HepG2 (cell line): ENCODE measurements at regions not wholly inside any gene's neighbourhood (a gene's known extent, or its start where the extent isn't known, plus 50 kb on each side); places are given as distances from the start of the nearest gene placed in this dataset.

Experiments used
- ATAC-seq: fragments of 200-7000 bp; cut with Tn5 transposase; 3 replicates; pipeline ENCODE4 v1.9.1; 2020; ENCODE audit warnings: mild to moderate bottlenecking, moderate library complexity
- BruUV-seq: library from RNA; stranded (reverse); fragments of 400-500 nt; replicated peaks from 2 replicates; lab custom pipeline; 2021; lab: Mats Ljungman, UMichigan
- CTCF ChIA-PET: fragments of 300-600 bp; formaldehyde crosslinking; extraction: SDS; loops from one replicate; lab custom pipeline; 2021; ENCODE audit warnings: low total read pairs, inconsistent platforms, low intra/inter-chr PET ratio; lab: Yijun Ruan, JAX
- POLR2A ChIA-PET: fragments of 350-600 bp; sonication (Branson Sonifier 250); formaldehyde crosslinking; loops from one replicate; lab custom pipeline; 2020; ENCODE audit warnings: antibody characterized with exemption, inconsistent platforms; lab: Yijun Ruan, JAX
- DNase-seq: peaks from one replicate; pipeline ENCODE4 v3.0.0-alpha.2; 2015; ENCODE audit warnings: low spot score
- FAIRE-seq: peaks from 3 replicates; lab custom pipeline; 2011; peaks lifted over from hg19 to GRCh38; lab: Jason Lieb, UNC
- H2AFZ ChIP-seq: one replicate; pipeline ENCODE4 v1.6.1; 2011; ENCODE audit warnings: low read length, inconsistent platforms
- H3K27ac ChIP-seq: fragments of 300-600 bp; 3 replicates; pipeline ENCODE4 v1.8.0; 2011; ENCODE audit warnings: mixed run types, mild to moderate bottlenecking, mixed read lengths, low read length, inconsistent platforms; ENCODE audit not compliant: insufficient read depth; ENCODE audit errors: extremely low read length
- H3K27me3 ChIP-seq, 2 experiments: fragments of 200-600 bp in 1 of 2; 2 replicates in 1 of 2; 3 replicates in 1 of 2; pipeline versions ENCODE4 v1.6.0 to v1.8.0; 2011; ENCODE audit warnings: low read length in 2 of 2, mild to moderate bottlenecking in 2 of 2, moderate library complexity in 2 of 2, inconsistent platforms in 1 of 2; ENCODE audit not compliant: insufficient read depth in 2 of 2, control insufficient read depth in 1 of 2
- H3K36me3 ChIP-seq, 2 experiments: fragments of 200-600 bp in 1 of 2; replicated peaks in 1 of 2; 2 replicates in 1 of 2; 3 replicates in 1 of 2; pipeline versions ENCODE4 v1.5.1 to v1.8.0; 2011; ENCODE audit warnings: low read length in 2 of 2, inconsistent platforms in 1 of 2; ENCODE audit not compliant: insufficient read depth in 2 of 2, control insufficient read depth in 1 of 2
- H3K4me1 ChIP-seq: 2 replicates; pipeline ENCODE4 v1.5.1; 2012; ENCODE audit warnings: low read length, inconsistent platforms; ENCODE audit not compliant: insufficient read depth
- H3K4me2 ChIP-seq: 2 replicates; pipeline ENCODE4 v1.6.0; 2011; ENCODE audit warnings: low read depth, low read length, inconsistent platforms
- H3K4me3 ChIP-seq, 3 experiments: fragments of 200-600 bp in 1 of 3; sonication (generic), shearing (Covaris generic) in 1 of 3; replicated peaks in 1 of 3; 2 replicates each; pipeline ENCODE4 v1.5.1; 2011 to 2016; ENCODE audit warnings: low read length in 3 of 3, inconsistent platforms in 2 of 3, low read depth in 2 of 3, mild to moderate bottlenecking in 2 of 3, control low read depth in 1 of 3, mixed read lengths in 1 of 3; ENCODE audit not compliant: insufficient read depth in 1 of 3
- H3K79me2 ChIP-seq: one replicate; pipeline ENCODE4 v1.6.1; 2011; ENCODE audit warnings: low read length, inconsistent platforms; ENCODE audit not compliant: insufficient read depth
- H3K9ac ChIP-seq: 2 replicates; pipeline ENCODE4 v1.6.0; 2011; ENCODE audit warnings: mild to moderate bottlenecking, low read depth, low read length, inconsistent platforms; ENCODE audit not compliant: insufficient read depth
- H3K9me3 ChIP-seq: 2 replicates; pipeline ENCODE4 v1.5.1; 2012; ENCODE audit warnings: mild to moderate bottlenecking, low read length
- H4K20me1 ChIP-seq: 2 replicates; pipeline ENCODE4 v1.6.0; 2011; ENCODE audit warnings: inconsistent platforms, mild to moderate bottlenecking, low read length, moderate library complexity; ENCODE audit not compliant: insufficient read depth
- AHR ChIP-seq: IDR thresholded peaks from 2 replicates; pipeline ENCODE4 v1.6.1; 2018; ENCODE audit warnings: missing genetic modification reagents, missing compliant biosample characterization
- NR2C2 ChIP-seq: sonication (generic); formaldehyde crosslinking; IDR thresholded peaks from 2 replicates; pipeline ENCODE4 v1.4.0; 2020; ENCODE audit warnings: missing genetic modification reagents, mild to moderate bottlenecking, moderate library complexity, borderline replicate concordance
- PITX1 ChIP-seq: sonication (generic); formaldehyde crosslinking; IDR thresholded peaks from 2 replicates; pipeline ENCODE4 v1.5.1; 2020; ENCODE audit warnings: mild to moderate bottlenecking, missing genetic modification reagents
- SOX6 ChIP-seq, 2 experiments: fragments of 450-650 bp in 1 of 2; sonication (generic) in 1 of 2; formaldehyde crosslinking in 1 of 2; IDR thresholded peaks; 2 replicates each; pipeline versions ENCODE4 v1.4.0 to v1.6.1; 2017 to 2020; ENCODE audit warnings: antibody characterized with exemption in 1 of 2, mild to moderate bottlenecking in 1 of 2, missing genetic modification reagents in 1 of 2
- ZBTB7B ChIP-seq: sonication (generic); formaldehyde crosslinking; IDR thresholded peaks from 2 replicates; pipeline ENCODE4 v1.4.0; 2020; ENCODE audit warnings: missing genetic modification reagents
- ZFP37 ChIP-seq: sonication (generic); formaldehyde crosslinking; IDR thresholded peaks from 2 replicates; pipeline ENCODE4 v1.4.0; 2020; ENCODE audit warnings: missing genetic modification reagents, borderline replicate concordance
- ZNF326 ChIP-seq: sonication (generic); formaldehyde crosslinking; IDR thresholded peaks from 2 replicates; pipeline ENCODE4 v1.4.0; 2020; ENCODE audit warnings: missing genetic modification reagents, borderline replicate concordance
- ZNF460 ChIP-seq: sonication (generic); formaldehyde crosslinking; IDR thresholded peaks from 2 replicates; pipeline ENCODE4 v1.5.1; 2020; ENCODE audit warnings: missing genetic modification reagents, mild to moderate bottlenecking, borderline replicate concordance
- WGBS: methylation state at CpG from one replicate; pipeline ENCODE4 v1.1.6; 2017; ENCODE audit warnings: low lambda C conversion rate; 5-methylcytosine and 5-hydroxymethylcytosine counted together
- in situ Hi-C: cut with HindIII; loops from 2 replicates; pipeline ENCODE4 v1.10.0; 2017; ENCODE audit warnings: low pct_unique_long_range_greater_than_20kb; ENCODE audit not compliant: extremely low pct_ligation_motif_present
- intact Hi-C: fragments of 100-400 bp; cut with micrococcal nuclease; formaldehyde crosslinking; loops from one replicate; pipeline ENCODE4 v1.10.0; 2022; ENCODE audit not compliant: unreplicated experiment
- TF ChIP-seq, protein P1 (sequence below): sonication (generic); formaldehyde crosslinking; IDR thresholded peaks from 2 replicates; pipeline ENCODE4 v1.5.0; 2020; ENCODE audit warnings: missing genetic modification reagents
- TF ChIP-seq, protein P2 (sequence below): sonication (generic); formaldehyde crosslinking; IDR thresholded peaks from 2 replicates; pipeline ENCODE4 v1.4.0; 2020; ENCODE audit warnings: mild to moderate bottlenecking, missing genetic modification reagents
- TF ChIP-seq, protein P3 (sequence below): sonication (generic); formaldehyde crosslinking; IDR thresholded peaks from 2 replicates; pipeline ENCODE4 v1.4.0; 2020; ENCODE audit warnings: missing genetic modification reagents

DNA sequence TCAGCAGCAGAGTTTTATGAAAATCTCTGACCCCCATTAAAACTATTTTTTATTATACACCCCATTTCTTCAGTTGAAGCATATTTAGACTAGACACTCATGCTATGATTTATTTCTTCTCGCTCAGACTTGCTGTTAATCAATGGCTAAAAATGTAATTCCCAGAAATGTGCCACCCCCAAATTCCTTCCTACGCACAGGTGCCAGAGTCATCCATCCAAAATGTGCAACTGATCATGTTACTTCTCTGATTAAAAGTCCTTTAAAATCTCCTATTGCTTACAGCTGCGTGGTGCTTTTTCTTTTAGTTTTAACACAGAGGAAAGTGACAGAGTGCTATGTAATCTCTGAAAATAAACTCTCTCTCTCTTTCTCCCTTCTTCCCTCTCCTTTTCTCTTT is 954.4 kb downstream of the NCAM2 start (continued):
- TF ChIP-seq, protein P1, sequence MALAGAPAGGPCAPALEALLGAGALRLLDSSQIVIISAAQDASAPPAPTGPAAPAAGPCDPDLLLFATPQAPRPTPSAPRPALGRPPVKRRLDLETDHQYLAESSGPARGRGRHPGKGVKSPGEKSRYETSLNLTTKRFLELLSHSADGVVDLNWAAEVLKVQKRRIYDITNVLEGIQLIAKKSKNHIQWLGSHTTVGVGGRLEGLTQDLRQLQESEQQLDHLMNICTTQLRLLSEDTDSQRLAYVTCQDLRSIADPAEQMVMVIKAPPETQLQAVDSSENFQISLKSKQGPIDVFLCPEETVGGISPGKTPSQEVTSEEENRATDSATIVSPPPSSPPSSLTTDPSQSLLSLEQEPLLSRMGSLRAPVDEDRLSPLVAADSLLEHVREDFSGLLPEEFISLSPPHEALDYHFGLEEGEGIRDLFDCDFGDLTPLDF, result no peak

DNA sequence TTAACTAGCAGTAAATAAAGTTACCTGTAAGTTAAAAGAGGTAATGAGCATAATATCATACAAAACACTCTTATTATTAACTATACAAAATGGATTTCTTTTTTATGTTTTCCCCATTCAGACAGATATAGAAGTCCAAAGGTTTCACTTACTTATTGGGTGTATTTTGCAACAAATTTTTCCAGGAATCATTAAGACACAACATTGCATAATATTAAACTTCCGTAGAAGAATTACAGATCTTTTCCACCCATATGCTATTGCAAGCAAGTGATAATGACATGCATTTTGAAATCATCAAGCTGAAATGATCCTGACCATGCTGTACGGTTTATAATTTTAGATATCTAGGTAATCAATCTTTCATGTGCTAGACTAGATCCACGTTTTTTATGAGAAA is 957.0 kb downstream of the NCAM2 start:
- Histone ChIP-seq H3K9me3 (peaks cover 77% of the 10 kb centered on the region), H3K27me3 (no peaks in the 10 kb centered on the region; a peak in 1 of 5 replicates), H3K9ac (no peak overlapping the region), H3K79me2 (no peaks in the 10 kb centered on the region), H3K27ac (no peak overlapping the region), H3K36me3 (no peaks in the 10 kb centered on the region), H3K4me1 (no peaks in the 10 kb centered on the region), H3K4me2 (no peak overlapping the region), H4K20me1 (no peaks in the 10 kb centered on the region), H3K4me3 (no peak overlapping the region), H2AFZ (no peak overlapping the region)
- FAIRE-seq (no peak), ATAC-seq (no peak), DNase-seq (no peak)
- 5% methylated on average over 3 of the region's 3 CpGs for WGBS
- intact Hi-C loops, result no loop called here
- BruUV-seq, result no TSS peak
- ChIA-PET POLR2A (no interaction called here), CTCF (no interaction called here)
- in situ Hi-C loops, result no loop called here
- no peak for TF ChIP-seq ZFP37 (CRISPR knock-in tag)
- no peak for TF ChIP-seq ZBTB7B (CRISPR knock-in tag)
- no peak for TF ChIP-seq SOX6 (IDR thresholded peaks at IDR 0.05)
- TF ChIP-seq SOX6 (CRISPR knock-in tag; IDR thresholded peaks at IDR 0.05), result no peak
- no peak for TF ChIP-seq ZNF326
- TF ChIP-seq AHR (CRISPR knock-in tag), result no peak
- TF ChIP-seq PITX1 (CRISPR knock-in tag), result no peak
- no peak for TF ChIP-seq ZNF460 (CRISPR knock-in tag)
- no peak for TF ChIP-seq NR2C2
- TF ChIP-seq, protein P2, sequence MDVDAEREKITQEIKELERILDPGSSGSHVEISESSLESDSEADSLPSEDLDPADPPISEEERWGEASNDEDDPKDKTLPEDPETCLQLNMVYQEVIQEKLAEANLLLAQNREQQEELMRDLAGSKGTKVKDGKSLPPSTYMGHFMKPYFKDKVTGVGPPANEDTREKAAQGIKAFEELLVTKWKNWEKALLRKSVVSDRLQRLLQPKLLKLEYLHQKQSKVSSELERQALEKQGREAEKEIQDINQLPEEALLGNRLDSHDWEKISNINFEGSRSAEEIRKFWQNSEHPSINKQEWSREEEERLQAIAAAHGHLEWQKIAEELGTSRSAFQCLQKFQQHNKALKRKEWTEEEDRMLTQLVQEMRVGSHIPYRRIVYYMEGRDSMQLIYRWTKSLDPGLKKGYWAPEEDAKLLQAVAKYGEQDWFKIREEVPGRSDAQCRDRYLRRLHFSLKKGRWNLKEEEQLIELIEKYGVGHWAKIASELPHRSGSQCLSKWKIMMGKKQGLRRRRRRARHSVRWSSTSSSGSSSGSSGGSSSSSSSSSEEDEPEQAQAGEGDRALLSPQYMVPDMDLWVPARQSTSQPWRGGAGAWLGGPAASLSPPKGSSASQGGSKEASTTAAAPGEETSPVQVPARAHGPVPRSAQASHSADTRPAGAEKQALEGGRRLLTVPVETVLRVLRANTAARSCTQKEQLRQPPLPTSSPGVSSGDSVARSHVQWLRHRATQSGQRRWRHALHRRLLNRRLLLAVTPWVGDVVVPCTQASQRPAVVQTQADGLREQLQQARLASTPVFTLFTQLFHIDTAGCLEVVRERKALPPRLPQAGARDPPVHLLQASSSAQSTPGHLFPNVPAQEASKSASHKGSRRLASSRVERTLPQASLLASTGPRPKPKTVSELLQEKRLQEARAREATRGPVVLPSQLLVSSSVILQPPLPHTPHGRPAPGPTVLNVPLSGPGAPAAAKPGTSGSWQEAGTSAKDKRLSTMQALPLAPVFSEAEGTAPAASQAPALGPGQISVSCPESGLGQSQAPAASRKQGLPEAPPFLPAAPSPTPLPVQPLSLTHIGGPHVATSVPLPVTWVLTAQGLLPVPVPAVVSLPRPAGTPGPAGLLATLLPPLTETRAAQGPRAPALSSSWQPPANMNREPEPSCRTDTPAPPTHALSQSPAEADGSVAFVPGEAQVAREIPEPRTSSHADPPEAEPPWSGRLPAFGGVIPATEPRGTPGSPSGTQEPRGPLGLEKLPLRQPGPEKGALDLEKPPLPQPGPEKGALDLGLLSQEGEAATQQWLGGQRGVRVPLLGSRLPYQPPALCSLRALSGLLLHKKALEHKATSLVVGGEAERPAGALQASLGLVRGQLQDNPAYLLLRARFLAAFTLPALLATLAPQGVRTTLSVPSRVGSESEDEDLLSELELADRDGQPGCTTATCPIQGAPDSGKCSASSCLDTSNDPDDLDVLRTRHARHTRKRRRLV (CRISPR knock-in tag), result no peak
- TF ChIP-seq, protein P3, sequence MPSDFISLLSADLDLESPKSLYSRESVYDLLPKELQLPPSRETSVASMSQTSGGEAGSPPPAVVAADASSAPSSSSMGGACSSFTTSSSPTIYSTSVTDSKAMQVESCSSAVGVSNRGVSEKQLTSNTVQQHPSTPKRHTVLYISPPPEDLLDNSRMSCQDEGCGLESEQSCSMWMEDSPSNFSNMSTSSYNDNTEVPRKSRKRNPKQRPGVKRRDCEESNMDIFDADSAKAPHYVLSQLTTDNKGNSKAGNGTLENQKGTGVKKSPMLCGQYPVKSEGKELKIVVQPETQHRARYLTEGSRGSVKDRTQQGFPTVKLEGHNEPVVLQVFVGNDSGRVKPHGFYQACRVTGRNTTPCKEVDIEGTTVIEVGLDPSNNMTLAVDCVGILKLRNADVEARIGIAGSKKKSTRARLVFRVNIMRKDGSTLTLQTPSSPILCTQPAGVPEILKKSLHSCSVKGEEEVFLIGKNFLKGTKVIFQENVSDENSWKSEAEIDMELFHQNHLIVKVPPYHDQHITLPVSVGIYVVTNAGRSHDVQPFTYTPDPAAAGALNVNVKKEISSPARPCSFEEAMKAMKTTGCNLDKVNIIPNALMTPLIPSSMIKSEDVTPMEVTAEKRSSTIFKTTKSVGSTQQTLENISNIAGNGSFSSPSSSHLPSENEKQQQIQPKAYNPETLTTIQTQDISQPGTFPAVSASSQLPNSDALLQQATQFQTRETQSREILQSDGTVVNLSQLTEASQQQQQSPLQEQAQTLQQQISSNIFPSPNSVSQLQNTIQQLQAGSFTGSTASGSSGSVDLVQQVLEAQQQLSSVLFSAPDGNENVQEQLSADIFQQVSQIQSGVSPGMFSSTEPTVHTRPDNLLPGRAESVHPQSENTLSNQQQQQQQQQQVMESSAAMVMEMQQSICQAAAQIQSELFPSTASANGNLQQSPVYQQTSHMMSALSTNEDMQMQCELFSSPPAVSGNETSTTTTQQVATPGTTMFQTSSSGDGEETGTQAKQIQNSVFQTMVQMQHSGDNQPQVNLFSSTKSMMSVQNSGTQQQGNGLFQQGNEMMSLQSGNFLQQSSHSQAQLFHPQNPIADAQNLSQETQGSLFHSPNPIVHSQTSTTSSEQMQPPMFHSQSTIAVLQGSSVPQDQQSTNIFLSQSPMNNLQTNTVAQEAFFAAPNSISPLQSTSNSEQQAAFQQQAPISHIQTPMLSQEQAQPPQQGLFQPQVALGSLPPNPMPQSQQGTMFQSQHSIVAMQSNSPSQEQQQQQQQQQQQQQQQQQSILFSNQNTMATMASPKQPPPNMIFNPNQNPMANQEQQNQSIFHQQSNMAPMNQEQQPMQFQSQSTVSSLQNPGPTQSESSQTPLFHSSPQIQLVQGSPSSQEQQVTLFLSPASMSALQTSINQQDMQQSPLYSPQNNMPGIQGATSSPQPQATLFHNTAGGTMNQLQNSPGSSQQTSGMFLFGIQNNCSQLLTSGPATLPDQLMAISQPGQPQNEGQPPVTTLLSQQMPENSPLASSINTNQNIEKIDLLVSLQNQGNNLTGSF (CRISPR knock-in tag), result no peak
